Stomach (tissue), 8 donors: ENCODE measurements at regions not wholly inside any gene's neighbourhood (a gene's known extent, or its start where the extent isn't known, plus 50 kb on each side); places are given as distances from the start of the nearest gene placed in this dataset.

Experiments
- DNase-seq, 2 donors: peaks; one replicate each; pipeline versions ENCODE4 v3.0.0 to v3.0.0-alpha.2; 2013 to 2019
- H3K27ac ChIP-seq, 5 donors: fragments of 200-600 bp in 4 of 5; sonication (generic) in 4 of 5; one replicate each; pipeline ENCODE4 v1.5.1; 2013 to 2019; ENCODE audit warnings: mild to moderate bottlenecking in 1 of 5, moderate library complexity in 1 of 5
- H3K27me3 ChIP-seq, 3 donors: fragments of 200-600 bp; sonication (generic); one replicate each; pipeline ENCODE4 v1.5.1; 2017 to 2019; ENCODE audit warnings: mixed run types in 1 of 3
- H3K36me3 ChIP-seq, 4 donors: fragments of 200-600 bp; sonication (generic); 1 replicate in 3 of 4; 2 replicates in 1 of 4; pipeline ENCODE4 v1.5.1; 2016 to 2019
- H3K4me1 ChIP-seq, 4 donors: fragments of 200-600 bp; sonication (generic); one replicate each; pipeline ENCODE4 v1.5.1; 2016 to 2019
- H3K4me3 ChIP-seq, 4 donors: fragments of 200-600 bp; sonication (generic) in 3 of 4; one replicate each; pipeline ENCODE4 v1.5.1; 2016 to 2019; ENCODE audit warnings: mild to moderate bottlenecking in 1 of 4
- H3K9me3 ChIP-seq, 4 donors: fragments of 200-600 bp; sonication (generic); one replicate each; pipeline ENCODE4 v1.5.1; 2016 to 2019
- CTCF ChIP-seq, 7 experiments: fragments of 450-650 bp in 4 of 7; fragments of 200-600 bp in 3 of 7; sonication (generic) in 3 of 7; IDR thresholded peaks; one replicate each; pipeline ENCODE4 v1.5.1; 2016 to 2019; ENCODE audit warnings: antibody characterized with exemption in 7 of 7, control low read depth in 2 of 7, mild to moderate bottlenecking in 1 of 7
- EP300 ChIP-seq: sonication (generic); formaldehyde crosslinking; IDR thresholded peaks from one replicate; pipeline ENCODE4 v1.6.1; 2017; ENCODE audit warnings: antibody characterized with exemption
- POLR2A ChIP-seq, 4 donors: fragments of 450-650 bp; IDR thresholded peaks; one replicate each; pipeline ENCODE4 v1.6.1; 2016; ENCODE audit warnings: antibody characterized with exemption in 4 of 4, control low read depth in 2 of 4, mild to moderate bottlenecking in 1 of 4, moderate library complexity in 1 of 4
- POLR2AphosphoS5 ChIP-seq, 3 donors: sonication (generic); formaldehyde crosslinking; IDR thresholded peaks; one replicate each; pipeline ENCODE4 v1.6.1; 2016; ENCODE audit warnings: antibody characterized with exemption in 3 of 3
- WGBS, 5 donors: extraction: QIAGEN DNeasy Blood & Tissue Kit in 3 of 5; methylation state at CpG; one replicate each; pipeline versions ENCODE4 v1.1.5 to v1.1.7; 2013 to 2018; 5-methylcytosine and 5-hydroxymethylcytosine counted together
- intact Hi-C: fragments of 100-400 bp; cut with DNase I; formaldehyde crosslinking; loops from one replicate; pipeline ENCODE4 v1.15.1; 2023; ENCODE audit warnings: low total_unique reads
- donor health status: healthy with polysubstance abuse.
- donor health status: Bipolar disorder and iron deficiency.
- donor health status: healthy.

DNA sequence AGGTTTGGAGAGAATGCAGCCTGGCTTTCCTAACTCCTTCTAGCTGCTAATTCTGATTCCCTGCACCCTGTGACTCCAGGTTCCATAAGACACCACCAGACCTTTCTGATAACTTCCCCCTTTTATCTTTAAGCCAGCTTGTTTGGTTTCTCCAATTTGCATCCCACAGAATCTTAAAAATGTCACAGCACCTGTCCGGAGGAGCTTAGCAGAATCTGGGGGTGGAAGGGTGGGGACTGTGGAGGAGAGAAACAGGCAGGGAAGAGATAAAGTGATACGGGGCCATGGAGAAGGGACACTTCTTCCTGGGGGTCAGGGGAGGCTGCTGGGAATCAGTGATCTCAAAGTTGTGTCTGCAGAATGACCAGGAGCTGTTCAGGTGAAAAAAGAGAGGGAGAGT lies 59.4 kb downstream of the FOXL1 start:
- no peak for DNase-seq
- H3K36me3 ChIP-seq: no peaks in the 10 kb centered on the region
- intact Hi-C loops: no loop called here
- H3K27me3 ChIP-seq: peaks cover 0 to 48% (median 5%) of the 10 kb centered on the region in 3 donors
- no peaks in the 10 kb centered on the region for H3K9me3 ChIP-seq
- 28 to 54% (median 41%) methylated on average over 2 of the region's 2 CpGs for WGBS, 5 donors
- H3K4me3 ChIP-seq: no peak overlapping the region
- TF ChIP-seq POLR2A (IDR thresholded peaks at IDR 0.05) (no peak), CTCF (IDR thresholded peaks at IDR 0.05) (no peak), POLR2AphosphoS5 (IDR thresholded peaks at IDR 0.05) (no peak), EP300 (no peak)
- no peaks in the 10 kb centered on the region for H3K4me1 ChIP-seq
- no peak overlapping the region for H3K27ac ChIP-seq

- DNase-seq: no peak
- no peaks in the 10 kb centered on the region for H3K4me1 ChIP-seq
- H3K4me3 ChIP-seq: no peak overlapping the region
- TF ChIP-seq POLR2AphosphoS5 (IDR thresholded peaks at IDR 0.05): no peak
- TF ChIP-seq CTCF (IDR thresholded peaks at IDR 0.05): no peak
- no peak for TF ChIP-seq EP300
- no peak for TF ChIP-seq POLR2A (IDR thresholded peaks at IDR 0.05)
- intact Hi-C loops: no loop called here
- H3K36me3 ChIP-seq: no peaks in the 10 kb centered on the region
- no peaks in the 10 kb centered on the region for H3K9me3 ChIP-seq
- no peak overlapping the region for H3K27ac ChIP-seq
- 80 to 89% (median 84%) methylated on average over 10 of the region's 10 CpGs for WGBS, 5 donors
- peaks cover 0 to 44% (median 5%) of the 10 kb centered on the region in 3 donors for H3K27me3 ChIP-seq
These were observed 60.3 kb downstream of the FOXL1 start for GRCh38 chr16:86638642-86639041.

GRCh38 chr16:86639354-86639753 lies 61.0 kb downstream of the FOXL1 start:
- no peaks in the 10 kb centered on the region for H3K36me3 ChIP-seq
- no peak overlapping the region for H3K4me3 ChIP-seq
- H3K27me3 ChIP-seq: peaks cover 0 to 42% (median 5%) of the 10 kb centered on the region in 3 donors
- TF ChIP-seq POLR2A (IDR thresholded peaks at IDR 0.05) (no peak), EP300 (no peak), POLR2AphosphoS5 (IDR thresholded peaks at IDR 0.05) (no peak), CTCF (IDR thresholded peaks at IDR 0.05) (no peak)
- intact Hi-C loops: no loop called here
- 75 to 89% (median 87%) methylated on average over 12 of the region's 12 CpGs for WGBS, 5 donors
- H3K4me1 ChIP-seq: no peaks in the 10 kb centered on the region
- no peaks in the 10 kb centered on the region for H3K9me3 ChIP-seq
- H3K27ac ChIP-seq: no peak overlapping the region
- no peak for DNase-seq

- no peak overlapping the region for H3K4me3 ChIP-seq
- no peaks in the 10 kb centered on the region for H3K9me3 ChIP-seq
- H3K4me1 ChIP-seq: no peaks in the 10 kb centered on the region
- no peak for TF ChIP-seq CTCF (IDR thresholded peaks at IDR 0.05)
- TF ChIP-seq POLR2AphosphoS5 (IDR thresholded peaks at IDR 0.05): no peak
- TF ChIP-seq EP300: no peak
- no peak for TF ChIP-seq POLR2A (IDR thresholded peaks at IDR 0.05)
- no peaks in the 10 kb centered on the region for H3K36me3 ChIP-seq
- H3K27ac ChIP-seq: no peak overlapping the region
- H3K27me3 ChIP-seq: peaks cover 0 to 47% (median 5%) of the 10 kb centered on the region in 3 donors
- WGBS, 5 donors: 55 to 72% (median 67%) methylated on average over 11 to 13 of the region's 13 CpGs
- no peak for DNase-seq
- intact Hi-C loops: no loop called here
These were observed 62.0 kb downstream of the FOXL1 start for GRCh38 chr16:86640265-86640843.
